ENCODE measurements at regions not wholly inside any gene's neighbourhood (a gene's known extent, or its start where the extent isn't known, plus 50 kb on each side); places are given as distances from the start of the nearest gene placed in this dataset.
A peak's percentile ranks its signal among the peaks of the same experiment; 100 is the strongest.

DNA sequence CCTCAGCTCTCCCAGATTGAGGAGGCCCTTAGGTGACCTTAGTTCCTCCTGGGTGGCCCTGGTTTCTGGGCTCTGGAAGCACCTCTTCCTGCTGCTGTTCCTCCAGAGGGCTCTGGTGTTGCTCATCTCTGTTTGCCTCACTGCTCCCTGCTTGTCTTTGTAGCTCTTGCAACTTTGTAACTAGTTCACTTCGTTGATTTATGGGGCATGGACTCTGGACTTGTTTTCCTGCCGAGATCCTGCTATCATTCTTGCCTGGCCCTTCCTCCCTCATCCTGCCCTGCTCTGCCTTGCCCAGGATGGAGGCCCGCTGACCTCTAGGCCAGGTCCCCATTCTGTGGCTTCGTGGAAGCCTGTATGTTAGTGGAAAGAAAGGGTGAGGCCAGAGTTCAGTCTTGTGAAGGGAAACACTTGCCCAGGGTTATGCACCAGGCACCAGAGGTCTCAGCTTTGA is 169.3 kb downstream of the MACROH2A1 start (continued):
- TF ChIP-seq CREB1 (IDR thresholded peaks at IDR 0.05): no peak
- no peak for TF ChIP-seq CREB1 (CRISPR knock-in tag; IDR thresholded peaks at IDR 0.05)
- TF ChIP-seq TBX2 (CRISPR knock-in tag; IDR thresholded peaks at IDR 0.05; ENCODE audit: borderline replicate concordance): 0 out of 2 replicates have a peak, but pooled peaks have one; percentile 18
- TF ChIP-seq U2AF2 (IDR thresholded peaks at IDR 0.05; ENCODE audit: low read depth, low read length): no peak
- no peak for TF ChIP-seq ZNF83 (CRISPR knock-in tag; IDR thresholded peaks at IDR 0.05; ENCODE audit: borderline replicate concordance)
- TF ChIP-seq, protein P1, sequence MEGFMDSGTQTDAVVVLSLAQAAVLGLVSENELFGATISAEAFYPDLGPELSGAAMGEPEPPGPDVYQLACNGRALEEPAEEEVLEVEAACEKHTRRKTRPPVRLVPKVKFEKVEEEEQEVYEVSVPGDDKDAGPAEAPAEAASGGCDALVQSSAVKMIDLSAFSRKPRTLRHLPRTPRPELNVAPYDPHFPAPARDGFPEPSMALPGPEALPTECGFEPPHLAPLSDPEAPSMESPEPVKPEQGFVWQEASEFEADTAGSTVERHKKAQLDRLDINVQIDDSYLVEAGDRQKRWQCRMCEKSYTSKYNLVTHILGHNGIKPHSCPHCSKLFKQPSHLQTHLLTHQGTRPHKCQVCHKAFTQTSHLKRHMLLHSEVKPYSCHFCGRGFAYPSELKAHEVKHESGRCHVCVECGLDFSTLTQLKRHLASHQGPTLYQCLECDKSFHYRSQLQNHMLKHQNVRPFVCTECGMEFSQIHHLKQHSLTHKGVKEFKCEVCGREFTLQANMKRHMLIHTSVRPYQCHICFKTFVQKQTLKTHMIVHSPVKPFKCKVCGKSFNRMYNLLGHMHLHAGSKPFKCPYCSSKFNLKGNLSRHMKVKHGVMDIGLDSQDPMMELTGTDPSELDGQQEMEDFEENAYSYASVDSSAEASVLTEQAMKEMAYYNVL (CRISPR knock-in tag; IDR thresholded peaks at IDR 0.05; ENCODE audit: borderline replicate concordance): peak; percentile 87; the same call in 1 of the 2 replicates
- TF ChIP-seq ZNF709 (CRISPR knock-in tag; IDR thresholded peaks at IDR 0.05): 0 out of 2 replicates have a peak, but pooled peaks have one; percentile 32
- no peak for TF ChIP-seq GABPB1 (CRISPR knock-in tag; IDR thresholded peaks at IDR 0.05)
- no peak for TF ChIP-seq SNRNP70 (IDR thresholded peaks at IDR 0.05; ENCODE audit: low read depth, low read length)
- TF ChIP-seq, protein P2, sequence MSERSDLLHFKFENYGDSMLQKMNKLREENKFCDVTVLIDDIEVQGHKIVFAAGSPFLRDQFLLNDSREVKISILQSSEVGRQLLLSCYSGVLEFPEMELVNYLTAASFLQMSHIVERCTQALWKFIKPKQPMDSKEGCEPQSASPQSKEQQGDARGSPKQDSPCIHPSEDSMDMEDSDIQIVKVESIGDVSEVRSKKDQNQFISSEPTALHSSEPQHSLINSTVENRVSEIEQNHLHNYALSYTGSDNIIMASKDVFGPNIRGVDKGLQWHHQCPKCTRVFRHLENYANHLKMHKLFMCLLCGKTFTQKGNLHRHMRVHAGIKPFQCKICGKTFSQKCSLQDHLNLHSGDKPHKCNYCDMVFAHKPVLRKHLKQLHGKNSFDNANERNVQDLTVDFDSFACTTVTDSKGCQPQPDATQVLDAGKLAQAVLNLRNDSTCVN (CRISPR knock-in tag; IDR thresholded peaks at IDR 0.05; ENCODE audit: borderline replicate concordance): no peak
- no peak for TF ChIP-seq ZNF781 (CRISPR knock-in tag; IDR thresholded peaks at IDR 0.05; ENCODE audit: borderline replicate concordance, not compliant biosample characterization)
- no peak for TF ChIP-seq PAWR (CRISPR knock-in tag; IDR thresholded peaks at IDR 0.05; ENCODE audit: borderline replicate concordance)
- TF ChIP-seq MAFG (CRISPR knock-in tag; IDR thresholded peaks at IDR 0.05): no peak
- TF ChIP-seq YY1 (IDR thresholded peaks at IDR 0.05; ENCODE audit: insufficient read depth, insufficient replicate concordance, low read depth, low read length): no peak
- no peak for TF ChIP-seq ZBTB3 (CRISPR knock-in tag; IDR thresholded peaks at IDR 0.05; ENCODE audit: borderline replicate concordance, low read depth)
- TF ChIP-seq, protein P3, sequence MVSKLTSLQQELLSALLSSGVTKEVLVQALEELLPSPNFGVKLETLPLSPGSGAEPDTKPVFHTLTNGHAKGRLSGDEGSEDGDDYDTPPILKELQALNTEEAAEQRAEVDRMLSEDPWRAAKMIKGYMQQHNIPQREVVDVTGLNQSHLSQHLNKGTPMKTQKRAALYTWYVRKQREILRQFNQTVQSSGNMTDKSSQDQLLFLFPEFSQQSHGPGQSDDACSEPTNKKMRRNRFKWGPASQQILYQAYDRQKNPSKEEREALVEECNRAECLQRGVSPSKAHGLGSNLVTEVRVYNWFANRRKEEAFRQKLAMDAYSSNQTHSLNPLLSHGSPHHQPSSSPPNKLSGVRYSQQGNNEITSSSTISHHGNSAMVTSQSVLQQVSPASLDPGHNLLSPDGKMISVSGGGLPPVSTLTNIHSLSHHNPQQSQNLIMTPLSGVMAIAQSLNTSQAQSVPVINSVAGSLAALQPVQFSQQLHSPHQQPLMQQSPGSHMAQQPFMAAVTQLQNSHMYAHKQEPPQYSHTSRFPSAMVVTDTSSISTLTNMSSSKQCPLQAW (CRISPR knock-in tag; IDR thresholded peaks at IDR 0.05): 0 out of 2 replicates have a peak, but pooled peaks have one; percentile 53
- TF ChIP-seq ETV6 (CRISPR knock-in tag; conservative IDR thresholded peaks at IDR 0.05): no peak
- 0 out of 2 replicates have a peak, but pooled peaks have one; percentile 61 for TF ChIP-seq NR2F6 (IDR thresholded peaks at IDR 0.05)
- TF ChIP-seq NR2F6 (CRISPR knock-in tag; IDR thresholded peaks at IDR 0.05): peak; percentile 85
- no peak for TF ChIP-seq ZFAT (CRISPR knock-in tag; conservative IDR thresholded peaks at IDR 0.05)
- TF ChIP-seq, protein P4, sequence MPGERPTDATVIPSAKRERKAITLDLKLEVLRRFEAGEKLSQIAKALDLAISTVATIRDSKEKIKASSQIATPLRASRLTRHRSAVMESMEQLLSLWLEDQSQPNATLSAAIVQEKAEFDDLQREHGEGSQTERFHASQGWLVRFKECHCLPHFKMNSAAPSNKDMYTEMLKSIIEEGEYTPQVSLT (CRISPR knock-in tag; IDR thresholded peaks at IDR 0.05; ENCODE audit: borderline replicate concordance, low read depth): no peak
- TF ChIP-seq HOXA9 (CRISPR knock-in tag; IDR thresholded peaks at IDR 0.05; ENCODE audit: borderline replicate concordance): peak; percentile 96
- 0 out of 2 replicates have a peak, but pooled peaks have one; percentile 48 for TF ChIP-seq HMG20A (CRISPR knock-in tag; IDR thresholded peaks at IDR 0.05; ENCODE audit: borderline replicate concordance)
- TF ChIP-seq ZNF766 (CRISPR knock-in tag; IDR thresholded peaks at IDR 0.05; ENCODE audit: borderline replicate concordance): no peak
- TF ChIP-seq ZSCAN9 (CRISPR knock-in tag; IDR thresholded peaks at IDR 0.05; ENCODE audit: borderline replicate concordance): peak; percentile 78; the same call in 1 of the 2 replicates
- no peak for TF ChIP-seq KDM3A (CRISPR knock-in tag; IDR thresholded peaks at IDR 0.05; ENCODE audit: low read depth)
- TF ChIP-seq, protein P5, sequence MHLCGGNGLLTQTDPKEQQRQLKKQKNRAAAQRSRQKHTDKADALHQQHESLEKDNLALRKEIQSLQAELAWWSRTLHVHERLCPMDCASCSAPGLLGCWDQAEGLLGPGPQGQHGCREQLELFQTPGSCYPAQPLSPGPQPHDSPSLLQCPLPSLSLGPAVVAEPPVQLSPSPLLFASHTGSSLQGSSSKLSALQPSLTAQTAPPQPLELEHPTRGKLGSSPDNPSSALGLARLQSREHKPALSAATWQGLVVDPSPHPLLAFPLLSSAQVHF (CRISPR knock-in tag; IDR thresholded peaks at IDR 0.05): no peak

All from HepG2 (cell line).